ENCODE measurements at regions not wholly inside any gene's neighbourhood (a gene's known extent, or its start where the extent isn't known, plus 50 kb on each side); places are given as distances from the start of the nearest gene placed in this dataset.

DNA sequence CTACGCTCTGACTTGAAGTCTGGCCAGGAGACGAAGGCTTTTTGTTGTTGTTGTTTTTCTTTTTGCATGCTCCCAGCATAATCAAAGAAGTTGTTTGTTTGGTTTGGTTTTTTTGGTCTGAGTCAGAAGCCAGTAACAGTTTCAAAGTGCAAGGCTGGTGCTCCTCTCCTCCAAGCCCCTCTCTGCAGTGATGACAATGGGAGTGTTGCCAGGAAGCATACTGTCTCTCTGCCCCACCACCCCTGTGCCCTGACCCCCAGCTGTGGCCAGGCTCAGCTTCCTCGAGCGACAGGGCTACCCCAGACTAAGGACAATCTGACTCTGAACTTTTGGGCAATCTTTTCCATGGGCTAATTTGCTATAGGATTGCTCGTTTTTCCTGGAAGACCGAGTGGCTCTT lies 173.8 kb upstream of the PITX1 start (continued):
- TF ChIP-seq ESRRA (IDR thresholded peaks at IDR 0.05; ENCODE audit: low read length) (no peak), CBX5 (IDR thresholded peaks at IDR 0.05; ENCODE audit: low read depth) (no peak), DPF2 (IDR thresholded peaks at IDR 0.05) (no peak), NFYB (IDR thresholded peaks at IDR 0.05; ENCODE audit: insufficient read depth, low read depth, low read length) (no peak), CBX3 (IDR thresholded peaks at IDR 0.05; ENCODE audit: borderline replicate concordance, low read depth) (no peak), TCF7 (IDR thresholded peaks at IDR 0.05; ENCODE audit: borderline replicate concordance) (no peak)
- TF ChIP-seq, protein P1, sequence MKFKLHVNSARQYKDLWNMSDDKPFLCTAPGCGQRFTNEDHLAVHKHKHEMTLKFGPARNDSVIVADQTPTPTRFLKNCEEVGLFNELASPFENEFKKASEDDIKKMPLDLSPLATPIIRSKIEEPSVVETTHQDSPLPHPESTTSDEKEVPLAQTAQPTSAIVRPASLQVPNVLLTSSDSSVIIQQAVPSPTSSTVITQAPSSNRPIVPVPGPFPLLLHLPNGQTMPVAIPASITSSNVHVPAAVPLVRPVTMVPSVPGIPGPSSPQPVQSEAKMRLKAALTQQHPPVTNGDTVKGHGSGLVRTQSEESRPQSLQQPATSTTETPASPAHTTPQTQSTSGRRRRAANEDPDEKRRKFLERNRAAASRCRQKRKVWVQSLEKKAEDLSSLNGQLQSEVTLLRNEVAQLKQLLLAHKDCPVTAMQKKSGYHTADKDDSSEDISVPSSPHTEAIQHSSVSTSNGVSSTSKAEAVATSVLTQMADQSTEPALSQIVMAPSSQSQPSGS (IDR thresholded peaks at IDR 0.05; ENCODE audit: low read length), result no peak

DNA sequence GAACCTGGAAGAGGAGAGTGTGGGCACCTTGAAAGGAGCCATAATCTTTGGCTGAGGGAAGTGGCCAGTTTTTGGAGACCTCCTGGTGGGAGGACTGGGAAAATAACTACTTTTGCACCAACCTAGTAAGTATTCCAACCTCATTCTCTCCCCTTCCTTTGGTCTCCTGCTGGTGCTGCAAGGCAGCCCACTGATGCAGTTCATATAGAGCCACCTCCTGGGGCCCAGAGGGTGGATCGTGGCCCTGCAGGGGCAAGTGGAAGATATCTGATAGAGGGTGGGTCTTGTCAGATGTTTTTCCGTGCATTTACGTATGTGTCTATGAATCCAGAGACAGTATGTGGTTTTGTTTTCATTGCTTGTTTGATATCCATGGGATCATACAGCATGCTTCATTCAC lies 172.8 kb upstream of the PITX1 start:
- FAIRE-seq (no peak), ATAC-seq (no peak), DNase-seq (ENCODE audit: low read depth, low spot score) (no peak)
- Histone ChIP-seq H3K4me2 (ENCODE audit: control insufficient read depth, insufficient read depth) (no peak overlapping the region), H3K27me3 (replicated peaks in 1 of 2; ENCODE audit: control insufficient read depth in 2 of 2, insufficient read depth in 2 of 2, low read length in 1 of 2) (peaks cover 2 to 7% of the 10 kb centered on the region in 2 experiments; a peak in 2 of 4 replicates), H3K4me3 (no peak overlapping the region), H3K27ac (ENCODE audit: control insufficient read depth, insufficient read depth) (no peak overlapping the region), H4K20me1 (ENCODE audit: control insufficient read depth, insufficient read depth) (no peaks in the 10 kb centered on the region), H3K79me2 (ENCODE audit: control insufficient read depth, insufficient read depth, low read length) (no peaks in the 10 kb centered on the region), H3K36me3 (ENCODE audit: control insufficient read depth in 2 of 2, insufficient read depth in 2 of 2, low read length in 1 of 2) (no peaks in the 10 kb centered on the region), H3K4me1 (ENCODE audit: control insufficient read depth, insufficient read depth, low read length) (no peaks in the 10 kb centered on the region), H3K9ac (ENCODE audit: control insufficient read depth, insufficient read depth, low read length) (no peak overlapping the region), H3K9me3 (replicated peaks; ENCODE audit: control insufficient read depth, insufficient read depth, low read length) (no peaks in the 10 kb centered on the region; the same call in 1 of the 3 replicates), H2AFZ (ENCODE audit: control insufficient read depth, low read depth, low read length) (no peak overlapping the region)
- ChIA-PET RAD21 (ENCODE audit: unreplicated experiment) (no interaction called here), SMC1A (ENCODE audit: uncharacterized antibody, unreplicated experiment) (no interaction called here), CTCF (interaction anchor here (1.2 kb wide), 1 partner anchor 15 kb away, joined by 3 read pairs; no protein-coding TSS in a partner anchor), POLR2A (no interaction called here)
- BruUV-seq (replicated peaks), result no TSS peak
- intact Hi-C loops (cut with micrococcal nuclease; ENCODE audit: unreplicated experiment) (no loop called here), in situ Hi-C loops (cut with MboI) (no loop called here)
- WGBS (ENCODE audit: insufficient coverage, insufficient replicate concordance, low lambda C conversion rate, missing lambda C conversion rate), result 51% methylated on average over 3 of the region's 3 CpGs
- TF ChIP-seq GATAD2B (conservative IDR thresholded peaks at IDR 0.05; ENCODE audit: low read depth) (no peak), ZNF217 (IDR thresholded peaks at IDR 0.05) (no peak)
